ENCODE measurements at regions not wholly inside any gene's neighbourhood (a gene's known extent, or its start where the extent isn't known, plus 50 kb on each side); places are given as distances from the start of the nearest gene placed in this dataset.

DNA sequence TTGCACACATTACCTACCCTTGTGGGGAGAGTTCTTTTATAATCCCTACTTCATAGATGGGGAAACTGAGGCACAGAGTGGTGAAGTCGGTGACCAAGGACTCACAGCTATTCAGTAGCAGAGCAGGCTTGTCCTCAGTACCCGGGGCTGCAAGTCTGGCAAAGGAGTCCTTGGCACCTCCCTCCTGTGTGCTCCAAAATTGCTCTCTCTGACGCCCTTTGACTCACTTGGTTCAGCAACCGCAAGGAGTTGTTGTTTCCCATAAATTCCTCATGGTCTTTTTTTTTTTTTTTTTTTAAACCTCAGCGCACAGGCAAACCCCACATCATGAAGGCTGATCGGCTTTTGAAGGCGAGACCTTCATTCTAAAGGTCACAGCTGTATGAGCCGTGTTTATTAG is 143.2 kb downstream of the CEBPB start:
- TF ChIP-seq CTCF (IDR thresholded peaks at IDR 0.05), result no peak
- TF ChIP-seq POLR2A (IDR thresholded peaks at IDR 0.05), result no peak

Data from lower leg skin (tissue), 3 donors.